ENCODE measurements at regions not wholly inside any gene's neighbourhood (a gene's known extent, or its start where the extent isn't known, plus 50 kb on each side); places are given as distances from the start of the nearest gene placed in this dataset.

- TF ChIP-seq CTCF (IDR thresholded peaks at IDR 0.05; ENCODE audit: partially characterized antibody, unreplicated experiment) = no peak
- Mint-ChIP-seq H3K36me3 (ENCODE audit: unreplicated experiment) (no peaks in the 10 kb centered on the region), H3K4me1 (ENCODE audit: low read depth, unreplicated experiment) (peaks cover 10% of the 10 kb centered on the region), H3K27me3 (ENCODE audit: unreplicated experiment) (no peaks in the 10 kb centered on the region), H3K27ac (ENCODE audit: unreplicated experiment) (no peak overlapping the region), H3K9me3 (ENCODE audit: unreplicated experiment) (peaks cover 2% of the 10 kb centered on the region), H3K4me3 (ENCODE audit: unreplicated experiment) (no peak overlapping the region)
- DNase-seq = no peak
Measured at GRCh38 chr9:2465516-2465915, 156.1 kb upstream of the VLDLR start.

GRCh38 chr9:2465921-2466460 lies 155.6 kb upstream of the VLDLR start:
- Mint-ChIP-seq H3K4me3 (ENCODE audit: unreplicated experiment) (no peak overlapping the region), H3K9me3 (ENCODE audit: unreplicated experiment) (peaks cover 2% of the 10 kb centered on the region), H3K27me3 (ENCODE audit: unreplicated experiment) (no peaks in the 10 kb centered on the region), H3K4me1 (ENCODE audit: low read depth, unreplicated experiment) (peaks cover 10% of the 10 kb centered on the region), H3K27ac (ENCODE audit: unreplicated experiment) (no peak overlapping the region), H3K36me3 (ENCODE audit: unreplicated experiment) (no peaks in the 10 kb centered on the region)
- DNase-seq = no peak
- TF ChIP-seq CTCF (IDR thresholded peaks at IDR 0.05; ENCODE audit: partially characterized antibody, unreplicated experiment) = no peak

- no peak for TF ChIP-seq CTCF (IDR thresholded peaks at IDR 0.05; ENCODE audit: partially characterized antibody, unreplicated experiment)
- Mint-ChIP-seq H3K4me3 (ENCODE audit: unreplicated experiment) (no peak overlapping the region), H3K9me3 (ENCODE audit: unreplicated experiment) (peaks cover 2% of the 10 kb centered on the region), H3K27ac (ENCODE audit: unreplicated experiment) (no peak overlapping the region), H3K4me1 (ENCODE audit: low read depth, unreplicated experiment) (peaks cover 7% of the 10 kb centered on the region), H3K36me3 (ENCODE audit: unreplicated experiment) (no peaks in the 10 kb centered on the region), H3K27me3 (ENCODE audit: unreplicated experiment) (no peaks in the 10 kb centered on the region)
- DNase-seq = no peak
Measured at GRCh38 chr9:2466703-2467102, 154.9 kb upstream of the VLDLR start.

- H3K9me3 Mint-ChIP-seq (ENCODE audit: unreplicated experiment) = peaks cover 2% of the 10 kb centered on the region
- no peaks in the 10 kb centered on the region for H3K27me3 Mint-ChIP-seq (ENCODE audit: unreplicated experiment)
- TF ChIP-seq CTCF (IDR thresholded peaks at IDR 0.05; ENCODE audit: partially characterized antibody, unreplicated experiment) = no peak
- peak; percentile 28 for DNase-seq
- H3K27ac Mint-ChIP-seq (ENCODE audit: unreplicated experiment) = peak overlapping the region; percentile 56
- H3K4me1 Mint-ChIP-seq (ENCODE audit: low read depth, unreplicated experiment) = peaks cover 13% of the 10 kb centered on the region
- H3K4me3 Mint-ChIP-seq (ENCODE audit: unreplicated experiment) = no peak overlapping the region
- no peaks in the 10 kb centered on the region for H3K36me3 Mint-ChIP-seq (ENCODE audit: unreplicated experiment)
Measured at GRCh38 chr9:2469681-2470221, 151.8 kb upstream of the VLDLR start.

GRCh38 chr9:2473681-2474080 lies 147.9 kb upstream of the VLDLR start:
- no peak for TF ChIP-seq CTCF (IDR thresholded peaks at IDR 0.05; ENCODE audit: partially characterized antibody, unreplicated experiment)
- Mint-ChIP-seq H3K9me3 (ENCODE audit: unreplicated experiment) (no peaks in the 10 kb centered on the region), H3K4me1 (ENCODE audit: low read depth, unreplicated experiment) (peaks cover 26% of the 10 kb centered on the region), H3K27me3 (ENCODE audit: unreplicated experiment) (no peaks in the 10 kb centered on the region), H3K4me3 (ENCODE audit: unreplicated experiment) (no peak overlapping the region), H3K27ac (ENCODE audit: unreplicated experiment) (no peak overlapping the region), H3K36me3 (ENCODE audit: unreplicated experiment) (no peaks in the 10 kb centered on the region)
- no peak for DNase-seq

Measured in glutamatergic neuron (in vitro differentiated cells).